HG03280 (cell line): ENCODE measurements at regions not wholly inside any gene's neighbourhood (a gene's known extent, or its start where the extent isn't known, plus 50 kb on each side); places are given as distances from the start of the nearest gene placed in this dataset.

Experiments
- ATAC-seq: cut with Tn5 transposase; IDR thresholded peaks from one replicate; pipeline ENCODE4 v1.9.1; 2021; ENCODE audit warnings: mild to moderate bottlenecking, moderate library complexity; ENCODE audit not compliant: unreplicated experiment

GRCh38 chr7:45509222-45509621, 64.9 kb upstream of the ADCY1 start:
- ATAC-seq, result no peak

GRCh38 chr7:45511721-45512597, 62.2 kb upstream of the ADCY1 start:
- no peak for ATAC-seq

GRCh38 chr7:45514944-45515343, 59.2 kb upstream of the ADCY1 start:
- ATAC-seq, result no peak

GRCh38 chr7:45515346-45515745, 58.8 kb upstream of the ADCY1 start:
- no peak for ATAC-seq
